ENCODE measurements at regions not wholly inside any gene's neighbourhood (a gene's known extent, or its start where the extent isn't known, plus 50 kb on each side); places are given as distances from the start of the nearest gene placed in this dataset.

- H4K8ac ChIP-seq (ENCODE audit: low read depth in 2 of 2, low read length in 2 of 2), result no peak overlapping the region
- CTCF ChIA-PET, result no interaction called here
- no peak overlapping the region for H2BK20ac ChIP-seq (ENCODE audit: low read depth, low read length)
- TF ChIP-seq SMC3 (IDR thresholded peaks at IDR 0.05; ENCODE audit: low read depth, low read length), result no peak
- TF ChIP-seq RCOR1 (IDR thresholded peaks at IDR 0.05; ENCODE audit: insufficient replicate concordance, low read length), result no peak
- TF ChIP-seq USF2 (IDR thresholded peaks at IDR 0.05; ENCODE audit: low read depth, low read length), result no peak
- no peak for TF ChIP-seq NFE2L2 (IDR thresholded peaks at IDR 0.05; ENCODE audit: low read depth, low read length)
- no peaks in the 10 kb centered on the region for H4K20me1 ChIP-seq (ENCODE audit: insufficient read depth, low read length)
- no peak overlapping the region for H2BK5ac ChIP-seq (ENCODE audit: low read depth, low read length, poor library complexity, severe bottlenecking)
- DNase-seq, result no peak
- H3K9me3 ChIP-seq (ENCODE audit: control insufficient read depth, insufficient read depth, low read length), result peaks cover 55% of the 10 kb centered on the region
- no peak overlapping the region for H3K18ac ChIP-seq (ENCODE audit: low read depth, low read length)
- H2AK9ac ChIP-seq (replicated peaks; ENCODE audit: low read depth, low read length, poor library complexity), result no peak overlapping the region
- H3K4me1 ChIP-seq (ENCODE audit: control insufficient read depth, insufficient read depth, low read length), result no peaks in the 10 kb centered on the region
- H3K14ac ChIP-seq (replicated peaks; ENCODE audit: low read depth, low read length), result no peak overlapping the region
- no peak overlapping the region for H3K4me3 ChIP-seq (ENCODE audit: insufficient read depth, low read depth, low read length)
- H3K27me3 ChIP-seq (ENCODE audit: control insufficient read depth, insufficient read depth, low read length), result no peaks in the 10 kb centered on the region
- WGBS, 2 experiments (ENCODE audit: extremely low coverage in 2 of 2, insufficient read length in 1 of 2), result 60% methylated on average over 9 of the region's 11 CpGs; no CpG with 5 or more reads in 1 of the 2 experiments
- H3K9ac ChIP-seq (ENCODE audit: low read depth, low read length), result no peak overlapping the region
- intact Hi-C loops (cut with micrococcal nuclease) (no loop called here), dilution Hi-C loops (cut with HindIII; ENCODE audit: low sequenced_read_pairs, unreplicated experiment) (no loop called here), in situ Hi-C loops (cut with MboI; ENCODE audit: low sequenced_read_pairs) (no loop called here)
- no peak overlapping the region for H3K4me2 ChIP-seq (ENCODE audit: low read depth, low read length)
- H3K36me3 ChIP-seq (ENCODE audit: control insufficient read depth, insufficient read depth, low read length), result no peaks in the 10 kb centered on the region
- H3K27ac ChIP-seq (ENCODE audit: insufficient read depth, low read length), result no peak overlapping the region
- no peak overlapping the region for H3K23ac ChIP-seq (ENCODE audit: low read depth, low read length)
- no peak overlapping the region for H2AFZ ChIP-seq (replicated peaks; ENCODE audit: low read length, poor library complexity)
- ATAC-seq (ENCODE audit: low read depth), result no peak
- no peak overlapping the region for H2BK15ac ChIP-seq (ENCODE audit: low read depth, low read length)
- POLR2A ChIA-PET (ENCODE audit: unreplicated experiment), result no interaction called here
- H4K5ac ChIP-seq (ENCODE audit: low read depth, low read length), result no peak overlapping the region
- H4K91ac ChIP-seq (ENCODE audit: insufficient read depth, low read depth, low read length), result no peak overlapping the region
- no peaks in the 10 kb centered on the region for H3K79me1 ChIP-seq (ENCODE audit: low read depth in 1 of 2, low read length in 2 of 2)
- no TSS peak for BruUV-seq (replicated peaks)
- H3K56ac ChIP-seq (ENCODE audit: extremely low read depth, insufficient read depth, low read length), result no peak overlapping the region
- H2BK120ac ChIP-seq (ENCODE audit: low read depth, low read length), result no peak overlapping the region
- H3K9me1 ChIP-seq (ENCODE audit: insufficient read depth, low read length), result no peaks in the 10 kb centered on the region
- no peak overlapping the region for H3K4ac ChIP-seq (ENCODE audit: low read depth, low read length)
- H2AK5ac ChIP-seq (ENCODE audit: low read depth, low read length), result no peak overlapping the region
Observed at GRCh38 chr2:2791031-2791430, 460.0 kb upstream of the MYT1L start.
